Endothelial cell of umbilical vein (primary cell): ENCODE measurements at regions not wholly inside any gene's neighbourhood (a gene's known extent, or its start where the extent isn't known, plus 50 kb on each side); places are given as distances from the start of the nearest gene placed in this dataset.

Experiments
- BruUV-seq: library from RNA; stranded (reverse); fragments of 400-500 nt; replicated peaks from 2 replicates; lab custom pipeline; 2021; lab: Mats Ljungman, UMichigan
- CTCF ChIA-PET: fragments of 300-600, 350-600 bp; sonication (Branson Sonifier 250); formaldehyde crosslinking; loops from one replicate; lab custom pipeline; 2021; ENCODE audit warnings: antibody characterized with exemption, inconsistent platforms; lab: Charles Lee
- POLR2A ChIA-PET: fragments of 300-600, 350-600 bp; sonication (Branson Sonifier 250); formaldehyde crosslinking; loops from one replicate; lab custom pipeline; 2021; ENCODE audit warnings: antibody characterized with exemption, inconsistent platforms; lab: Charles Lee
- DNase-seq: peaks from one replicate; pipeline ENCODE4 v3.0.0-alpha.2; 2011; ENCODE audit warnings: low read depth, low spot score
- FAIRE-seq: peaks from 2 replicates; lab custom pipeline; 2011; peaks lifted over from hg19 to GRCh38; lab: Jason Lieb, UNC
- H2AFZ ChIP-seq: 2 replicates; pipeline ENCODE4 v1.6.0; 2012; ENCODE audit warnings: low read depth, low read length, control low read depth, inconsistent platforms
- H3K27ac ChIP-seq: 2 replicates; pipeline ENCODE4 v1.5.1; 2011; ENCODE audit warnings: low read depth, mild to moderate bottlenecking, control low read depth, low read length, moderate library complexity; ENCODE audit not compliant: insufficient read depth
- H3K27me3 ChIP-seq, 2 experiments: 2 replicates each; pipeline versions ENCODE4 v1.6.0 to v1.6.1; 2011; ENCODE audit warnings: low read length in 2 of 2, mixed read lengths in 1 of 2; ENCODE audit not compliant: control insufficient read depth in 2 of 2, insufficient read depth in 2 of 2
- H3K36me3 ChIP-seq, 2 experiments: 2 replicates in 1 of 2; 3 replicates in 1 of 2; pipeline ENCODE4 v1.5.1; 2011; ENCODE audit warnings: low read length in 2 of 2, mild to moderate bottlenecking in 1 of 2, moderate library complexity in 1 of 2; ENCODE audit not compliant: control insufficient read depth in 2 of 2, insufficient read depth in 2 of 2; ENCODE audit errors: extremely low read depth in 1 of 2
- H3K4me1 ChIP-seq: 3 replicates; pipeline ENCODE4 v1.5.1; 2011; ENCODE audit warnings: mild to moderate bottlenecking, low read length; ENCODE audit not compliant: control insufficient read depth, insufficient read depth; ENCODE audit errors: extremely low read depth
- H3K4me2 ChIP-seq: 2 replicates; pipeline ENCODE4 v1.6.1; 2011; ENCODE audit warnings: low read length, control low read depth, mixed read lengths; ENCODE audit not compliant: insufficient read depth
- H3K4me3 ChIP-seq, 3 experiments: fragments of 200-600 bp in 1 of 3; sonication (generic), shearing (Covaris generic) in 1 of 3; replicated peaks in 1 of 3; 2 replicates each; pipeline ENCODE4 v1.5.1; 2011 to 2016; ENCODE audit warnings: control low read depth in 3 of 3, low read length in 3 of 3, mild to moderate bottlenecking in 2 of 3, inconsistent platforms in 1 of 3, low read depth in 1 of 3, moderate library complexity in 1 of 3; ENCODE audit not compliant: insufficient read depth in 1 of 3
- H3K79me2 ChIP-seq: 2 replicates; pipeline ENCODE4 v1.6.0; 2012; ENCODE audit warnings: low read length, inconsistent platforms; ENCODE audit not compliant: control insufficient read depth, insufficient read depth
- H3K9ac ChIP-seq: replicated peaks from 2 replicates; pipeline ENCODE3; 2011; ENCODE audit warnings: low read length, control low read depth; ENCODE audit not compliant: insufficient read depth; ENCODE audit errors: extremely low read depth
- H3K9me1 ChIP-seq: replicated peaks from 3 replicates; pipeline ENCODE4 v1.6.0; 2011; ENCODE audit warnings: mild to moderate bottlenecking, low read length; ENCODE audit not compliant: control insufficient read depth, insufficient read depth; ENCODE audit errors: extremely low read depth
- H3K9me3 ChIP-seq: replicated peaks from 2 replicates; pipeline ENCODE4 v1.5.1; 2012; ENCODE audit warnings: low read length, inconsistent platforms; ENCODE audit not compliant: control insufficient read depth, insufficient read depth
- H4K20me1 ChIP-seq: replicated peaks from 2 replicates; pipeline ENCODE3; 2011; ENCODE audit warnings: mild to moderate bottlenecking, low read length; ENCODE audit not compliant: control insufficient read depth, insufficient read depth; ENCODE audit errors: extremely low read depth
- CTCF ChIP-seq, 2 donors: IDR thresholded peaks; 1 replicate in 1 of 2; 2 replicates in 1 of 2; pipeline ENCODE4 v1.5.1; 2011; ENCODE audit warnings: low read length in 2 of 2, mild to moderate bottlenecking in 2 of 2, moderate library complexity in 2 of 2, control low read depth in 1 of 2, inconsistent platforms in 1 of 2, low read depth in 1 of 2; ENCODE audit not compliant: insufficient read depth in 1 of 2; ENCODE audit errors: extremely low read depth in 1 of 2
- EZH2 ChIP-seq: IDR thresholded peaks from 2 replicates; pipeline ENCODE4 v1.6.1; 2012; ENCODE audit warnings: borderline replicate concordance, low read depth, mild to moderate bottlenecking, moderate library complexity, low read length, inconsistent platforms; ENCODE audit not compliant: severe bottlenecking
- FOS ChIP-seq: IDR thresholded peaks from 2 replicates; pipeline ENCODE4 v1.6.1; 2011; ENCODE audit warnings: mild to moderate bottlenecking, low read length, moderate library complexity, borderline replicate concordance; ENCODE audit not compliant: insufficient read depth
- GATA2 ChIP-seq: IDR thresholded peaks from 2 replicates; pipeline ENCODE4 v1.7.0; 2011; ENCODE audit warnings: low read depth, mild to moderate bottlenecking, moderate library complexity, mixed read lengths, low read length; ENCODE audit not compliant: insufficient read length, insufficient read depth
- JUN ChIP-seq: IDR thresholded peaks from 2 replicates; pipeline ENCODE4 v1.6.1; 2011; ENCODE audit warnings: borderline replicate concordance, low read depth; ENCODE audit not compliant: insufficient read length, insufficient read depth
- MAX ChIP-seq: IDR thresholded peaks from 2 replicates; pipeline ENCODE4 v1.6.1; 2011; ENCODE audit not compliant: insufficient read depth, insufficient read length
- MYC ChIP-seq: IDR thresholded peaks from one replicate; pipeline ENCODE4 v1.6.1; 2011; ENCODE audit warnings: mild to moderate bottlenecking, low read depth, low read length
- POLR2A ChIP-seq: IDR thresholded peaks from 2 replicates; pipeline ENCODE4 v1.6.1; 2012; ENCODE audit warnings: low read depth, mild to moderate bottlenecking, control low read depth, low read length
- POLR2AphosphoS5 ChIP-seq: IDR thresholded peaks from 2 replicates; pipeline ENCODE4 v1.6.1; 2012; ENCODE audit warnings: low read depth, mild to moderate bottlenecking, control low read depth, low read length, moderate library complexity; ENCODE audit not compliant: insufficient read depth
- dilution Hi-C: fragments of 300-500 bp; cut with MboI; formaldehyde crosslinking; loops from one replicate; pipeline ENCODE4 v1.15.0; 2019; ENCODE audit warnings: low sequenced_read_pairs; ENCODE audit not compliant: extremely low pct_ligation_motif_present
- intact Hi-C: fragments of 100-400 bp; cut with micrococcal nuclease; formaldehyde crosslinking; loops from one replicate; pipeline ENCODE4 v1.10.0; 2022

- Histone ChIP-seq H3K27me3 (no peaks in the 10 kb centered on the region), H2AFZ (no peak overlapping the region), H3K9me1 (no peaks in the 10 kb centered on the region), H4K20me1 (no peaks in the 10 kb centered on the region), H3K4me1 (no peaks in the 10 kb centered on the region), H3K79me2 (no peaks in the 10 kb centered on the region), H3K36me3 (no peaks in the 10 kb centered on the region), H3K9ac (no peak overlapping the region), H3K9me3 (peaks cover 4% of the 10 kb centered on the region), H3K4me3 (no peak overlapping the region), H3K27ac (no peak overlapping the region), H3K4me2 (no peak overlapping the region)
- no peak for TF ChIP-seq EZH2
- no peak for TF ChIP-seq MYC
- no peak for TF ChIP-seq POLR2A
- TF ChIP-seq GATA2 = no peak
- no peak for TF ChIP-seq FOS
- TF ChIP-seq POLR2AphosphoS5 = no peak
- no peak for TF ChIP-seq CTCF (IDR thresholded peaks at IDR 0.05; ENCODE audit: extremely low read depth in 1 of 2, insufficient read depth in 1 of 2, low read depth in 1 of 2, low read length in 2 of 2)
- FAIRE-seq = no peak
- BruUV-seq = no TSS peak
- ChIA-PET POLR2A (no interaction called here), CTCF (no interaction called here)
- intact Hi-C loops (no loop called here), dilution Hi-C loops (no loop called here)
- DNase-seq = no peak
Measured at GRCh38 chr11:54979375-54979774, 272.7 kb downstream of the OR4A5 start.

- H3K79me2 ChIP-seq = no peaks in the 10 kb centered on the region
- FAIRE-seq = no peak
- no peaks in the 10 kb centered on the region for H4K20me1 ChIP-seq
- no peaks in the 10 kb centered on the region for H3K36me3 ChIP-seq
- no peak overlapping the region for H3K27ac ChIP-seq
- H3K9ac ChIP-seq = no peak overlapping the region
- ChIA-PET POLR2A (no interaction called here), CTCF (no interaction called here)
- H3K4me1 ChIP-seq = no peaks in the 10 kb centered on the region
- BruUV-seq = no TSS peak
- H3K9me3 ChIP-seq = no peaks in the 10 kb centered on the region
- no peak for DNase-seq
- no peak overlapping the region for H3K4me3 ChIP-seq
- H3K27me3 ChIP-seq = no peaks in the 10 kb centered on the region
- no peak overlapping the region for H3K4me2 ChIP-seq
- H3K9me1 ChIP-seq = no peaks in the 10 kb centered on the region
- dilution Hi-C loops = no loop called here
- intact Hi-C loops = no loop called here
- no peak for TF ChIP-seq JUN
- TF ChIP-seq MYC = no peak
- no peak for TF ChIP-seq CTCF (IDR thresholded peaks at IDR 0.05; ENCODE audit: extremely low read depth in 1 of 2, insufficient read depth in 1 of 2, low read depth in 1 of 2, low read length in 2 of 2)
- TF ChIP-seq EZH2 = no peak
- TF ChIP-seq FOS = no peak
- TF ChIP-seq POLR2AphosphoS5 = no peak
- TF ChIP-seq MAX = no peak
- TF ChIP-seq POLR2A = no peak
- TF ChIP-seq GATA2 = no peak
- no peak overlapping the region for H2AFZ ChIP-seq
Measured at GRCh38 chr11:54985731-54986130, 276.2 kb upstream of the TRIM48 start.
